Activated CD4-positive, CD25-positive, alpha-beta regulatory T cell treated with anti-CD3 and anti-CD28 coated beads, Interleukin-2, amount 50 U/mL, for 24 hours (primary cell): ENCODE measurements at regions not wholly inside any gene's neighbourhood (a gene's known extent, or its start where the extent isn't known, plus 50 kb on each side); places are given as distances from the start of the nearest gene placed in this dataset.
"Not testable (repeated sequence)": the region's sequence is repeated elsewhere in the genome, so short reads cannot be mapped to it uniquely, and the experiment has no call there.

Experiments used
- ATAC-seq, 2 donors: fragments of 150-1000 bp; cut with Tn5 transposase; one replicate each; pipeline ENCODE4 v1.10.0; 2021; ENCODE audit warnings: mild to moderate bottlenecking in 1 of 2, moderate library complexity in 1 of 2

DNA sequence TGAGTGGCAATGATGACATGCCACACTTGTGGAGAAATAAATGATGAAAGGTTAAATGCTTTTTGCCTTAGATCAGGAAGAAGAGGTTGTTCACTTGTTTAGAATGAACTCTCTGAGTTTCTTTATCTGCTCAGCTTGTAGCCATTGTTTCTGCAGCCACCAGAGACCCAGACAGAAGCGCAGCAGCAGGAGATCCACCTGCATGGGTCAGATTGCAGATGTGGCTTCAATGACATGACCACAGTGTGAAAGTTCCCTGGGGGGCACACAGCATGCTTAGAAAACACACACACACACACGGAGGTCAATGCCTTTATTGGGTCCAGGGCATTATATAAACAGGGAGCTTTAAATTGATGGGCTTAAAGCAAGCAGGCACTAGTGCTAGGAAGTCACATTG, 129.0 kb upstream of the ZNF658 start:
- ATAC-seq, result not testable (repeated sequence)

DNA sequence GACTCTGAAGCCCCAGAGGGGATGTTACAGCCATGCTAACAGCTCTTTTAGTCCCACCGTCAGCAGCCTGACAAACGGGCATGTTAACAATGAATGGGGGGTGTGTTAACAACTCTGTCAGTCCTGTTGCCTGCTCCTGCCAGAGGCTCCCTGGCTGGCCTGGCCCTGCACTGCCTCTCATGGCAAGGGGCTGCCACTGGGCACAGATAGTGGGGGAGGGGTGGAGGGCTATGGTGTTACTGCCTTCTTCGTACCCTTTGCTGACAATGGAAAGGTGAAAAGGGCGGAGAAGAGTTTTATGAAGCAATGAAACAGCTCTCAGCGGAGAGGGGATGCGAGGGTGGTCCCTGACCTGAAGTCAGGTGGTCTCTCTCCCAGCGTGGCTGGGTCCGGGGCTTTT, 125.9 kb upstream of the ZNF658 start:
- not testable (repeated sequence) for ATAC-seq

- not testable (repeated sequence) for ATAC-seq
These were observed 120.4 kb upstream of the ZNF658 start for GRCh38 chr9:66779944-66780661.

DNA sequence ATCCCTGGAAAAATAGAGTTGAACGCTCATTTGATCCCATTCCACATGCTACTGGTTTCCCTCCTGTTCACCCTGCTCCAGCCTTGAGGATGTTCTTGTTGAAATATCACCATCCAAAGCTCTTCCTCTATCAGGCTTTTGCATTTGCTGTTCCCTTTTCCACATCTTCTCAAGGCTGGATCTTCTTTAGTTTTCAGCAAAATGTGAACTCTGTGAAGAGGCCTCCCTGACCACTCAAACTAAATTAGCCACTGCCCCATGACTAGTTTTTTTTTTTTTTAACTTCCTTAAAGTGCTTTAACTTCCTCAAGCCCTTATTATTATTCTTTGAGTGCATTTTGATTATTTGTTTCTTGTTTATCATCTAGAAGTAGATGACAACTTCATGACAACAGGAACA, 119.3 kb upstream of the ZNF658 start:
- not testable (repeated sequence) for ATAC-seq

GRCh38 chr9:66782010-66782409, 118.5 kb upstream of the ZNF658 start:
- ATAC-seq, result not testable (repeated sequence)

DNA sequence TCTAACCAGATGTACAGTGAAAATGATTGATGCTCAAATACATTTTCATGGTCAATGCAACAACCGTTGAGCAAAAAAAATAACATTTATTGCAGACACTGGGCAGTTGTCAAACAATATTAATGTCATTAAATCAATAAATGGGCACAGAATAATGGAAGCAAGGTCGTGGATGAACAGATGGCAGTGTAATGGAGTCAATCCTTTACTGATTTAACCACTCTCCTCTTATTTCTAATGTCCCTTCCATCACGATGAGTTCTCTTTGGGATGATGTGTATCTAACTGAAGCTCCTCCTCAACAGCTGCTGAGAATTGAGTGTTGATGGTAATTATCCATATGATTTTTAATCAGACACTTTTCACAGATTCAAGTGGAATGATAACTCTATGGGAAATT, 114.9 kb upstream of the ZNF658 start:
- not testable (repeated sequence) for ATAC-seq

GRCh38 chr9:66791092-66791750, 109.3 kb upstream of the ZNF658 start:
- ATAC-seq, result not testable (repeated sequence)

- not testable (repeated sequence) for ATAC-seq
These were observed 105.8 kb upstream of the ZNF658 start for GRCh38 chr9:66794769-66795168.

- ATAC-seq, result not testable (repeated sequence)
These were observed 104.6 kb upstream of the ZNF658 start for GRCh38 chr9:66795723-66796503.

GRCh38 chr9:66797905-66798616, 102.5 kb upstream of the ZNF658 start:
- not testable (repeated sequence) for ATAC-seq

DNA sequence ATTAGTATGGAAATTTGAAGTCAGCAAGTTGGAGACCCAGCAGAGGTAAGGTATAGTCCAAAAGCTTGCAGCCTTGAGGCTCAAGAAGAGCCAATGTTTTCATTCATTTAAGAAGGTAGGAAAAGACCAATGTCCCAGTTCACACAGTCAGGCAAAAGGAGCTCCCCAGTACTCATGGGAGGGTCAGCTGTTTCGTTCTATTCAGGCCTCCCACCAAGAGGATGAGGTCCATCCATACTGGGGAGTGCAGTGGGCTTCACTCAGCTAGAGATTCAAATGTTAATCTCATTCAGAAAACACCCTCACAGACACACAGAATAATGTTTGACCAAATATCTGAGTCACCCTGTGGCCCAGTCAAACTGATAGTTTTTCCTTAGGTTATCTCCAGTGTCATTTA, 96.9 kb upstream of the ZNF658 start:
- not testable (repeated sequence) for ATAC-seq

GRCh38 chr9:66810247-66810646, 90.3 kb upstream of the ZNF658 start:
- not testable (repeated sequence) for ATAC-seq

DNA sequence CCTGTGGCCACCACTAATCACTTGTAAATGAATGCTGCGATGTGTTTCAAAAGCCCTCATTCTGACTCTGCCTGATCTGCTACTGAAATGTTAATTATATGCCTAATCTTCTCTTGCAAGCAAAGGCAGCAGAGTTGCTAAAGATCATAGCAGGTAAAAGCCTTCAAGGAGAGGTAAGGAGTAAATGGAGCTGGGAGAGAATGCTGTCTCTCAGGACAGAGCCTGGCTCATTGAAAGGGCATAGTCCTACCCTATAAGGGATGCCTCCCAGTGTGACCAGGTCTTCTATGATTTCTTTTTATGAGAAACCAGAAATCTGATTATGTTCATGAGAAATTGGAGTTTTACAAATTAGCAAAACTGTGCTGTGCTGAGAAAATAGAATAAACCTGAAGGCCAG, 88.2 kb upstream of the ZNF658 start:
- ATAC-seq, result not testable (repeated sequence)

GRCh38 chr9:66812967-66813366, 87.6 kb upstream of the ZNF658 start:
- ATAC-seq, result not testable (repeated sequence)

- not testable (repeated sequence) for ATAC-seq
These were observed 86.5 kb upstream of the ZNF658 start for GRCh38 chr9:66814038-66814437.

DNA sequence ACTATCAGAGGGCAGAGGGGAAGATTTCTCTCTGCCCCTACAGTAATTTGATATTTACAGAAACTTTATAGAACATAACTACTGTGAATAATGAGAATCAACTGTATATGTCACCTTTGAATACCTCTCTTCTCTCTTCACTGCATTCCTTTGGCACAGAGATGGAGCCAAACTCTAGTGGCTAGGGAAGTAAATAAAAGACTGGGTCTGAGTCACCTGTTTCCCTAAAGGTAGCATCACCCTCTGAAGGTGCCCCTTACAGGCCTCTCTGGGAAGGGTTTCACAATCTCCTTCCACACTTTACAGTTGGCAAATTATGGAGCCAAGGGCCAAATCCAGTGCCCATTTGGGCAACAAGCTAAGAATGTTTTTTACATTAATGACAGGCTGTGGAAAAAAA, 81.0 kb upstream of the ZNF658 start:
- not testable (repeated sequence) for ATAC-seq

GRCh38 chr9:66820014-66820660, 80.4 kb upstream of the ZNF658 start:
- not testable (repeated sequence) for ATAC-seq

GRCh38 chr9:66824169-66824568, 76.4 kb upstream of the ZNF658 start:
- ATAC-seq, result not testable (repeated sequence)

DNA sequence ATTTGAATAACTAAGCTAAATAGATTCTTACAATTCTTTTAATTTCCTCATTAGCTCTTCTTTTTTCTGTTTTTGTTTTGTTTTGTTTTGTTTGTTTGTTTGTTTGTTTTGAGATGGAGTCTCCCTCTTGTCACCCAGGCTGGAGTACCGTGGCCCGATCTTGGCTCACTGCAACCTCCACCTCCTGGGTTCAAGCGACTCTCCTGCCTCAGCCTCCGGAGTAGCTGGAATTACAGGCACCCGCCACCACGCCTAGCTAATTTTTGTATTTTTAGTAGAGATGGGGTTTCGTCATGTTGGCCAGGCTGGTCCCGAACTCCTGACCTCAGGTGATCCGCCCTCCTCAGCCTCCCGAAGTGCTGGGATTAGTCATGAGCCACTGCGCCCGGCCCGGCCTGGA, 70.7 kb upstream of the ZNF658 start:
- ATAC-seq, result not testable (repeated sequence)

GRCh38 chr9:66830777-66831497, 69.6 kb upstream of the ZNF658 start:
- not testable (repeated sequence) for ATAC-seq

DNA sequence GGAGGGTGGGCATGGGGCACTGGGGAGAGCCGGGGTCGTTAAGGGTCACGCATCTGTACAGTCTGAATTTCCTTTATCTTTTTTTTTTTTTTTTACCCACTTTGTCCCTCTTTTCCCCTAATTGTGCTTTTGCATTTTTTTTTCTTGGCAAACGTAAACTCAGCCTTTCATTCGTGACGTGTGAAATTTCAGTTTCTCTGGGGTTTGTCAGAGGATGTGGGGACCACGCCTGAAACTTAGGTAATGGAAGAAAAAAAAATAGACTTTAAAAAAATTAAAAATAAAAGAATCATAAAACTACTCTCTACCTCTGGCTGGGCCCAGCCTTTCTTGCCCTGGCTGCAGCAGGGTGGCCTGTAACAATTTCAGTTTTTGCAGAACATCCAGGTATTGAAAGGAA, 68.3 kb upstream of the ZNF658 start:
- not testable (repeated sequence) for ATAC-seq
